8988T (cell line): ENCODE measurements at regions not wholly inside any gene's neighbourhood (a gene's known extent, or its start where the extent isn't known, plus 50 kb on each side); places are given as distances from the start of the nearest gene placed in this dataset.

Experiments
- DNase-seq: peaks from one replicate; pipeline ENCODE4 v3.0.0; 2011

GRCh38 chr6:12384357-12384912, 94.3 kb downstream of the EDN1 start:
- DNase-seq, result no peak

- no peak for DNase-seq
Measured at GRCh38 chr6:12385316-12385715, 95.2 kb downstream of the EDN1 start.

- DNase-seq, result no peak
Measured at GRCh38 chr6:12386816-12387215, 96.7 kb downstream of the EDN1 start.

- no peak for DNase-seq
Measured at GRCh38 chr6:12391472-12391871, 101.3 kb downstream of the EDN1 start.

- no peak for DNase-seq
Measured at GRCh38 chr6:12392490-12392889, 102.3 kb downstream of the EDN1 start.

GRCh38 chr6:12393100-12393499, 102.9 kb downstream of the EDN1 start:
- no peak for DNase-seq

DNA sequence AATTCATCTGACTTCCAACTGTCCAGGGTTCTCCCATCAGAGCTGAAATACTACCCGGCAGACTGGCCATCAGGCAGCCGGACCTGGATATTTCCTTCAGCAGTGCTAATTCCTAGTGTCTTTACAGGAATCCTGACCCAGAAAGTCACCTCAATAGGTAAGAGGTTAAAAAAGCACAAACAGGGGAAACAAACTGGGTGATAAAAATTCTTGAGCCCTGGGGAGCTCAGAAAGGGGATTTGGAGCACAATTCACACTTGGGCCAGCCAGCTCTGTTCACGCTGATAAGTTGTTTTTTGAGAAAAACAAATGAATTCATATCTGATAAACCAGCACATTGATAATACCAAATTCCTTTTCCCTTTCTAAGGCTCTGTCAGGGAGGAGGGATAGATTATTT, 104.0 kb downstream of the EDN1 start:
- DNase-seq, result no peak

DNA sequence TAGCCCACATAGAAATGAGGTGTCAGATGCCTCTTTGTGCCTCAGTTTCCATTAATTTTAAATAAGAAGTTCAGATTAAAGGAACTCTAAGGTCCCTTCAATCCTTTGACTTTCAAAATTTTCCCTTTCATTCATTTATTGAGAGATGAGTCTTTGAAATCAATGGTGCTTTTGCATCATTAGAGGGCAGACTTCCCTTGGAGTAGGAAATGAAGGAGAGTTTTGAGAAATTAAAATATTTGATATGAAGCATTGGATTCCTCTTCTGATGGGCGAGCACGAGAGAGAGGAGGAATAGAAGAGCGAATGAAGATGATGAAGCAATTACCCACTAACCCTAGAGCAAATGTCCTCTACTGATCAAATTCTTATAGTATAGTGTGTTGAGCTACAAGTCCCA, 105.7 kb downstream of the EDN1 start:
- DNase-seq, result no peak

GRCh38 chr6:12401200-12401599, 111.0 kb downstream of the EDN1 start:
- DNase-seq, result no peak

DNA sequence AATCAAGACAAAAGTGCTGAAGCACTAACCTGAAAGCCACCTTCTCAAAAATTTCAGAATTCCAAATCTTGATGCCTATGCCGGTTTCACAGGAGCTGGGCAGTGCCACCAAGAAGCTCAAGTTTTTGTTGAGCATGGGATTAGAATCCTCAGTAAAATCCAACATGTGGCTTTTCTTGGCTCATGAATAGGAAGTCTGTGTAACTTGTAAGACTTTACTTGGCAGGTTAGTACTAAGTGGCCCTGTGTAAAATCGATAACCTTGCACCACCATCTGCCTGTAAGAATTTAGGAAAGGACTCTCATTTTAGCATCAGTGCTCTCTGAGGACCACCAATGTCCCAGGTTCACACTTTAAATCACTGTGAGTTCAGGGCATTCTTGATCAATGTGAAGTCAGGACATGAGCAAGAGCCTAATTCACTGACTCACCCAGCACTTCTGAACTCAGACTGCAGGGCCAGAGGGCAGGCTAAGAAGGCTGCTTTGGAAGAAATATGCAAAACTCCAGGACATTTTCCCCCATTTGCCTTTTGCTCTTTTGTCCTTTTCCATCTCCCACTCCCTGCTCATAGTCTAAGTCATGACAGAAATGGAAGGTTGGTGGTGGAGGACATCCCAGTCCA, 113.2 kb downstream of the EDN1 start:
- peak; percentile 29 for DNase-seq

- DNase-seq, result no peak
Measured at GRCh38 chr6:12403947-12404647, 113.9 kb downstream of the EDN1 start.

GRCh38 chr6:12404651-12405050, 114.5 kb downstream of the EDN1 start:
- DNase-seq, result no peak

GRCh38 chr6:12408752-12409151, 118.6 kb downstream of the EDN1 start:
- DNase-seq, result no peak

DNA sequence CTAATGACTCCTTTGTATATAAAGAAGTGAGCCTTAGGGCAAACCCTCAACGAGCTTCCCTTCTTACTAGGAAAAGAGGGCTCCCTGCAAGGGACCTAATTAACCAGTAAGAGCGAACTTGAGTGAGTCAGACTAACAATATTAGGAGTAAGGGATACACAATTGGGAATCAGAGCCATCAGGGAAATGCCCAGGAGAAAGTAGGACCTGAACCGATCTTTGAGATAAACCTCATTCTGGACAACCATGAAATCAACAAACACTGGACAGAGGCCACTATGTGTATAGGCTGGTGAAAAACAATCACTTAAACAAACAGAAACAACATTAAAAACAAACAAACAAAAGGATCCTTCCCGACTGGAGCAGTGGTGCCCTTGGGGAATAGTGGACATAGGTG, 120.8 kb downstream of the EDN1 start:
- no peak for DNase-seq

DNA sequence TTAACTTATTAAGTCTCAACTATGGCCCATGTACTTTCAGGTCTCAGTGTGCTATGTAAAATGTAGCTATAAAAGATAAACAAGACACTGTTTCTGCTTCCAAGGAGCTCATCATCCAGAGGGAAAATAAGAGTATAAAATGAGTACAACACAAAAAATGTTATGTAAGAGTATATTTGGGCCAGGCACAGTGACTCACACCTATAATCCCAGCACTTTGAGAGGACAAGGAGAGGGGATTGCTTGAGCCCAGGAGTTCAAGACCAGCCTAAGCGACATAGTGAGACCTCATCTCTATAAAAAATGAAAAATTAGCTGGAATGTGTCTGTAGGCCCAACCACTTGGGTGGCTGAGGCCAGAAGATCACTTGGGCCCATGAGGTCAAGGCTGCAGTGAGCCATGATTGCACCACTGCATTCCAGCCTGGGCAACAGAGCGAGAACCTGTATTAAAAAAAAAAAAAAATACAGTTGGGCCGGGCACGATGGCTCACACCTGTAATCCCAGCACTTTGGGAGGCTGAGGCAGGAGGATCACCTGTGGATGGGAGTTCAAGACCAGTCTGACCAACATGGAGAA, 124.0 kb downstream of the EDN1 start:
- DNase-seq, result no peak

DNA sequence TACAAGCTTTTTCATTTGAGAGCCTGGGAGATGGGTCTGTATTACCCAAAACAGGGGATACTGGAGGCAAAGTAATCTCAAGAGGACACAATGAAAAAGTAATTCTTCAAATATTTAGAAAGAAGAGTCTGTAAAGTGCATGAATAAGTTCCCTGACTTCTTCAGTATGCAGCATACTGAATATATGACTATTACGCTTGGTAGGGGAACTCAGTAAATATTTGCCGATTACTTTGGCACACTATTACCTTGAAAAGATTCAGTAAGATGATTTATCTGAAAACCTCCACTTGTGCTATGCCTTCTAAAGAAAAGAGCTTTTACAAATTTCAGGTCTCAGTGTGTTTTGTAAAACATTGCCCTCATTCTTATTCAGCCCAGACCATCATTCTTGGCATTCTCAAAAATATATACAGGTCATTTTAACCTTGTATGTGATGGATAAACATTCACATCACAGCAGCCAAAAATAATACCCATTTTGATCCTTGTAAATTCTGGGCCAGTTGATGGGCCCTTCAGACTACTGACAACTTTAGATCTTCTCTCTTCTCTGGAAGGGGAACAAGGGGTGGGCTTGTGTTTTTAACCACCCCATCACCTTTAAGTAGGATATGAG, 125.9 kb downstream of the EDN1 start:
- no peak for DNase-seq

GRCh38 chr6:12417191-12417590, 127.0 kb downstream of the EDN1 start:
- DNase-seq, result no peak

DNA sequence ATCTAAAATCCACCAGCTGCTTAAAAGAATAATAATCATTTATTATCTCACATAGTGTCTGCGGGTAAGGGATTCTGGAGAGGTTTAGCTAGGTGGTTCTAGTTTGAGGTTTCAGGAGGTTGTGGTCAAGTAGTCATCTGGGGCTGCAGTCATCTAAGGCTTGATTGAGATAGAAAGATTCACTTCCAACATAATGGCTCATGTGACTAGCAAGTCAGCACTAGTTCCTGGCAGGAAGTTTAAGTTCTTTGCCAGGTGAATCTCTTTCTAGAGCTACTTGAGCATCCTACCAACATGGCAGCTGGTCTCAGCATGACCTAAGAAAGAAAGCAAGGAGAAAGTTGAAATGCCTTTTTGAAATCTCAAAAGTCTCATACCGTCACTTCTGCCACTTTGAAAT, 128.8 kb downstream of the EDN1 start:
- no peak for DNase-seq

DNA sequence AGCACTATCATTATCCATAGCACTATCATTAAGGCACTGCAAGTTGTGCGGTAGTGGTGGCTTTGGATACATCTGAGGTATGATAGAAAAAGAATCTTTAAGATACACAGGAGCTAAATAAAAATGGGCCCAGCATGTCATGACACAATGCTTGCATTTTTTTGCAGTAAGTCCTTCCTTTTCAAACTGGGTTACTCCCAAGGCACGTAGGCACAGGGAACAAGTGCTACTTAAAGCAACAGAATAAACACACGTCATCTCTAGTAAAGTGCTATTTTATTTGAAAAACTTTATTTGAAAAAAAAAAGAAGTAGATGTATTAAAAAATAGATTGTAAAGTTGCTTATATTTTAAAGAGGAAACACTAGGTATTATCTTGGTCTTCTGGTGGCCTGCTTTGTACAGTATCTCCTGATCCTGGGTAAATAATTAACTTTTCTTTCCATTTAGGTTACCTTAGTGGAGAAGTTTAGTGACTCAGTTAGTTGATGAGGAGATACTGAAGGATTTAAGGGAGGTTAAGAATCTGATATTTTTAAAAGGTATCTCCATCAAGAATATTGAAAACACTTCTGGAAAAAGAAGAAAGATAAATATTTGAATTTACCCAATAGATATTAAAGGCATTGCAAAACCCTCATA, 129.6 kb downstream of the EDN1 start:
- no peak for DNase-seq

DNA sequence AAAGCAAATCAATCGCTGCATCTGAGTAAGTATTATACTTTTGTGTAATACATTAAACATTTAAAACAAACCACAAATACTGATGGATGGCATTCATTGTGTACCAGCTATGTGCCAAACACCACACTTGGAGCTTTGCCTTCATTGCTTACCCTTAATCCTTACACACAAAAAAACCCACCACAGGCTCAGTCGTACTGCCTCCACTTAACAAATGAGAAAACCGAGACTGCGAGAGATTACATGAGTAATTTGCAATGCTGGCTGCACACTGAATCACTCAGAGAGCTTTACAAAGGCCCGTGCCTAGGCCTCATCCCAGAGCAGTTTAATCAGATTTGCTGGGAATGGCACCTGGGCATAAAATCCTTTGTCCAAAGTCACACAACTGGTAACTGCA, 130.5 kb downstream of the EDN1 start:
- no peak for DNase-seq

DNA sequence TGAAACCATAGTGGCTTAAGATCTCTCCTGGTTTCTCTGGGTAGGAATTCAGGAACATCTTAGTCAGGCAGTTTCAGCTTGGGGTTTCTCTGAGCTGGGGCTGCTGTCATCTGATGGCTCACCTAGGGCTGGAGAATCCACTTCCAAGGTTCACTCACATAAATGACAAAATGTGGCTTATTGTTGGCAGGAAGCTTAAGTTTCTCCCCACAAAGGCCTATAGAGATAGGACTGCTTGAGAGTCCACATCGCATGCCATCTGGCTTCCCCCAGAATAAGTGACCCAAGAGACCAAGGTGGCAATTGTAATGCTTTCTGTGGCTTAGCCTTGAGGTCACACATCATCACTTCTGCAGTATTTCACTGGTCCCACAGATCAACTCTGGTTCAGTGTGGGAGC, 131.4 kb downstream of the EDN1 start:
- DNase-seq, result no peak

DNA sequence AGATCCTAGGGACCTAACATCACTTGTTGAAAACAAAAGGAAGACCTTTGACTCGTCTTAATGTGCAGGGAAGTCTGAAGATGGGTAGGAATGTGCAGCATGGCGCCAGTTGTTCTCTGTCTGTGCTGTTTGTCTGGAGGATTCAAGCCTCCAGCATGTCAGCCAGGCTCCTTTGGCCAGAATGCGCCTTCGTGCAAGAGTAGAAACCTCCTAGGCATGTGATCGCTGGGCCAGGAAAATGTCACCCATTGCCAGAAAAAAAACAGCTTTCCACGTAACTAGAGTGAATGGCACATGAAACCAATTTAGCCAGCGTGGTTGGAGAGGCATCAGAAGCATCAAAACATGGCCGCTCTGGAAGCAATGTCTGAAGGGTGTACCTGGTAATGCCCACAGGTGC, 132.7 kb downstream of the EDN1 start:
- DNase-seq, result no peak

GRCh38 chr6:12423832-12424231, 133.7 kb downstream of the EDN1 start:
- no peak for DNase-seq
